ENCODE measurements at regions not wholly inside any gene's neighbourhood (a gene's known extent, or its start where the extent isn't known, plus 50 kb on each side); places are given as distances from the start of the nearest gene placed in this dataset.
"Not testable (repeated sequence)": the region's sequence is repeated elsewhere in the genome, so short reads cannot be mapped to it uniquely, and the experiment has no call there.

DNA sequence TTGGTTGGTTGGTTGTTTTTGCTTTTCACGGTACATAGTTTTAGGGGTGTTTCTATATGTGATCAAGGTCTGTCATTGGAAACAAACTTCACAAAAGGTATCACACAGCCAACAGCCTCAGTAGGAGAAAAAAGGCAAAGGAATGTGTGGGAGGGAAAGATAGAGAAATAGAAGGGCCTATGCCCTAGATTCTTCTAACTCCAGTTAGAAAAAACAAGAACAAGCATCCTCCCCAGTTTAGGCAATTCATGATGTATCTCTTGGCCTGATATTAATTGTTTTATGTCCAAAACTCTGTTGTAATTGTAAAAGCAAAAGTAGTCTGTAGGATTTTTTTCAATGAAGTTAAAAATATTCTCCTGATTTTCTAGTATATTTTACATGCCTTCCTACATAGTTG lies 192.4 kb upstream of the EDNRA start:
- H3K4me1 ChIP-seq (ENCODE audit: control insufficient read depth, insufficient read depth, low read length): no peaks in the 10 kb centered on the region
- H3K9ac ChIP-seq (ENCODE audit: low read depth, low read length): no peak overlapping the region
- H3K36me3 ChIP-seq (ENCODE audit: control insufficient read depth, insufficient read depth, low read length): no peaks in the 10 kb centered on the region
- H3K9me3 ChIP-seq (ENCODE audit: control insufficient read depth, insufficient read depth, low read length): no peaks in the 10 kb centered on the region
- H3K4me3 ChIP-seq (ENCODE audit: low read depth, low read length): no peak overlapping the region
- no peak overlapping the region for H3K27ac ChIP-seq (ENCODE audit: low read depth, low read length)
- H3K27me3 ChIP-seq (ENCODE audit: control insufficient read depth, insufficient read depth, low read length): no peaks in the 10 kb centered on the region

DNA sequence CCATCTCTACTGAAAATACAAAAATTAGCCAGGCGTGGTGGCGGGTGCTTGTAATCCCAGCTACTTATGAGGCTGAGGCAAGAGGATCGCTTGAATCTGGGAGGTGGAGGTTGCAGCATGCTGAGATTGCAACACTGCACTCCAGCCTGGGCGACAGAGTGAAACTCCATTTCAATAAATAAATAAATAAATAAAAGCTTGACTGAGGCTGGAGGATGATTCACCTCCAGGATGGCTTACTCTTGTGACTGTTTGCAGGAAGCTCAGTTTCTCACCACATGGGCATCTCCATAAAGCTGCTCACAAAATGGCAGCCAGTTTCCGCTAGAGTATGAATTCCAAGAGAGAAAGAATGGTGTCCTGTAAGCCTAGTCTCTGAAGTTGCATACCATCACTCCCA lies 191.7 kb upstream of the EDNRA start:
- no peak overlapping the region for H3K9ac ChIP-seq (ENCODE audit: low read depth, low read length)
- no peak overlapping the region for H3K27ac ChIP-seq (ENCODE audit: low read depth, low read length)
- no peaks in the 10 kb centered on the region for H3K4me1 ChIP-seq (ENCODE audit: control insufficient read depth, insufficient read depth, low read length)
- no peaks in the 10 kb centered on the region for H3K9me3 ChIP-seq (ENCODE audit: control insufficient read depth, insufficient read depth, low read length)
- H3K4me3 ChIP-seq (ENCODE audit: low read depth, low read length): no peak overlapping the region
- H3K27me3 ChIP-seq (ENCODE audit: control insufficient read depth, insufficient read depth, low read length): no peaks in the 10 kb centered on the region
- H3K36me3 ChIP-seq (ENCODE audit: control insufficient read depth, insufficient read depth, low read length): no peaks in the 10 kb centered on the region

DNA sequence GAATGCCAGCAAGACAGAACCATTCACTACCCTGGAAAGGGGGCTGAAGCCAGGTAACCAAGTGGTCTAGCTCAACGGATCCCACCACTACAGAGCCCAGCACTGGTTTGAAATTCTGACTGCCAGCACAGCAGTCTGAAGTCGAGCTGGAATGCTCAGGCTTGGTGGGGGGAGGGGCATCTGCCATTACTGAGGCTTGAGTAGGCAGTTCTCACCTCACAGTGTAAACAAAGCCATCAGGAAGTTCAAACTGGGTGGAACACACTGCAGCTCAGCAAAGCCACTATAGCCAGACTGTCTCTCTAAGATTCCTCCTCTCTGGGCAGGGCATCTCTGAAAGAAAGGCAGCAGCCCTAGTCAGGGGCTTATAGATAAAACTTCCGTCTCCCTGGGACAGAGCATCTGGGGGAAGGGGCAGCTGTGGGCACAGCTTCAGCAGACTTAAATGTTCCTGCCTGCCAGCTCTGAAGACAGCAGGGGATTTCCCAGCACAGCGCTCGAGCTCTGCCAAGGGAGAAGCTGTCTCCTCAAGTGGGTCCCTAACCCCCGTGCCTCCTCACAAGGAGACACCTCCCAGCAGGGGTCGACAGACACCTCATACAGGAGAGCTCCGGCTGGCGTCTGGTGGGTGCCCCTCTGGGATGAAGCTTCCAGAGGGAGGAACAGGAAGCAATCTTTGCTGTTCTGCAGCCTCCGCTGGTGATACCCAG lies 188.1 kb upstream of the EDNRA start:
- not testable (repeated sequence) for H3K9ac ChIP-seq (ENCODE audit: low read depth, low read length)
- peak overlapping the region; percentile 32 for H3K27ac ChIP-seq (ENCODE audit: low read depth, low read length)

DNA sequence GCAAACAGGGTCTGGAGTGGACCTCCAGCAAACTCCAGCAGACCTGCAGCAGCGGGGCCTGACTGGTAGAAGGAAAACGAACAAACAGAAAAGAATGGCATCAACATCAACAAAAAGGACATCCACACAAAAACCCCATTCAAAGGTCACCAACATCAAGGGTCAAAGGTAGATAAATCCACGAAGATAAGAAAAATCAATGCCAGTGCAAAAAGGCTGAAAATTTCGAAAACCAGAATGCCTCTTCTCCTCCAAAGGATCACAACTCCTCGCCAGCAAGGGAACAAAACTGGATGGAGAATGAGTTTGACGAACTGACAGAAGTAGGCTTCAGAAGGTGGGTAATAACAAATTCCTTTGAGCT lies 187.6 kb upstream of the EDNRA start:
- not testable (repeated sequence) for H3K4me3 ChIP-seq (ENCODE audit: low read depth, low read length); H3K27ac ChIP-seq (ENCODE audit: low read depth, low read length); H3K9ac ChIP-seq (ENCODE audit: low read depth, low read length); H3K4me1 ChIP-seq (ENCODE audit: control insufficient read depth, insufficient read depth, low read length); H3K36me3 ChIP-seq (ENCODE audit: control insufficient read depth, insufficient read depth, low read length); H3K9me3 ChIP-seq (ENCODE audit: control insufficient read depth, insufficient read depth, low read length); H3K27me3 ChIP-seq (ENCODE audit: control insufficient read depth, insufficient read depth, low read length)

More for the DNA sequence above, 188.1 kb upstream of the EDNRA start:
- not testable (repeated sequence) for H3K4me1 ChIP-seq (ENCODE audit: control insufficient read depth, insufficient read depth, low read length); H3K27me3 ChIP-seq (ENCODE audit: control insufficient read depth, insufficient read depth, low read length); H3K4me3 ChIP-seq (ENCODE audit: low read depth, low read length); H3K9me3 ChIP-seq (ENCODE audit: control insufficient read depth, insufficient read depth, low read length); H3K36me3 ChIP-seq (ENCODE audit: control insufficient read depth, insufficient read depth, low read length)

DNA sequence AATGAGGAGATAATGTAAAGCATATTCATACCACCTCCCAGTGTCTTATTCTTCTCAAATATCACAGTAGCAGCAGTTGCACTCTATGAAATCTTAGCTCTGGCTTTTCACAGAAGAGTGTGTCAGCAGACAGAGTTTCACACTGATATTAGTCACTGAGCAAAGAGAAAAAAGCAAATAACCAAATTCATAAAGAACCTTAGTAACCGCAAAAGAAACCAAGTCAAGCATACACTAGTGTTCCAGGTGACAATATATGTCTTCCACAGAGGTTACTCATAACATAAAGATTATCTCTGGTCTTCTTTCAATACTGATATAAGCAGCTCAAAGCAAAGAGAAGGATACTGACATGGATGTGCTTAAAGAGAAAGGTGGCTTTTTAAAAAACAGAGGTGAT lies 181.7 kb upstream of the EDNRA start:
- Histone ChIP-seq H3K27me3 (ENCODE audit: control insufficient read depth, insufficient read depth, low read length) (no peaks in the 10 kb centered on the region), H3K27ac (ENCODE audit: low read depth, low read length) (no peak overlapping the region), H3K9ac (ENCODE audit: low read depth, low read length) (no peak overlapping the region), H3K9me3 (ENCODE audit: control insufficient read depth, insufficient read depth, low read length) (no peaks in the 10 kb centered on the region), H3K36me3 (ENCODE audit: control insufficient read depth, insufficient read depth, low read length) (no peaks in the 10 kb centered on the region), H3K4me3 (ENCODE audit: low read depth, low read length) (no peak overlapping the region), H3K4me1 (ENCODE audit: control insufficient read depth, insufficient read depth, low read length) (no peaks in the 10 kb centered on the region)

DNA sequence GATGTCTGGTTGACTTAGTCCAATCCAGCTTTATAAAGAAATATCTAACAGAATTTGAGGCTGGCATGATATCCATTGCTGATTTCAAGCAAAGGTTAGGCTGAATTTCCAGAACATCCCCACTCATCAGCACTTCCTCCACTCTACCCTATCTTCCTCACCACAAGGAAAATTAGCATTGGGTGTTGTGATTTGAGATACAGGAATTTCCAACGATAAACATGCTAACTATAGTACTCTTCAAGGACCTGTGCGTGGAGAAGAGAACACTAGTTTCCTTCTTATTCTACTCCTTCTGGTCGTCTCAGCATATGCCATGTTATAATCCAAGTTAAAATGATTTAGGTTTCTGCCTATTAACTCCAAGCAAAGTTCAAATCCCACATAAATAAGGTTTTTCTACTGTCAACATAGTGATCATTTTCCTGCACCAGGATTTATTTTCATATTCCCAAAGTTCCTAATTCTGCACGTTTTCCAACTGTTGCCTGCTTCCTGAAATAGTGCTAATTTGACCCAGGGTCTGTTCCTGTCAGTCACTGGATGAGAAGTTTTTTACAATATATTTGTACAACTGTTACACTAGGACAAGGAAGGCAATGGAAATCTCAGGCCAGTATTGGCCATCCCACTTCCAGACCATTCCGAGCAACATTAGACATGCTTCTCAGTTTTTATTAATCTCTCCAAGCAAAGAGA lies 177.6 kb upstream of the EDNRA start:
- H3K9ac ChIP-seq (ENCODE audit: low read depth, low read length): no peak overlapping the region
- H3K36me3 ChIP-seq (ENCODE audit: control insufficient read depth, insufficient read depth, low read length): no peaks in the 10 kb centered on the region
- H3K4me3 ChIP-seq (ENCODE audit: low read depth, low read length): no peak overlapping the region
- H3K9me3 ChIP-seq (ENCODE audit: control insufficient read depth, insufficient read depth, low read length): no peaks in the 10 kb centered on the region
- H3K27me3 ChIP-seq (ENCODE audit: control insufficient read depth, insufficient read depth, low read length): no peaks in the 10 kb centered on the region
- H3K27ac ChIP-seq (ENCODE audit: low read depth, low read length): no peak overlapping the region
- H3K4me1 ChIP-seq (ENCODE audit: control insufficient read depth, insufficient read depth, low read length): no peaks in the 10 kb centered on the region

DNA sequence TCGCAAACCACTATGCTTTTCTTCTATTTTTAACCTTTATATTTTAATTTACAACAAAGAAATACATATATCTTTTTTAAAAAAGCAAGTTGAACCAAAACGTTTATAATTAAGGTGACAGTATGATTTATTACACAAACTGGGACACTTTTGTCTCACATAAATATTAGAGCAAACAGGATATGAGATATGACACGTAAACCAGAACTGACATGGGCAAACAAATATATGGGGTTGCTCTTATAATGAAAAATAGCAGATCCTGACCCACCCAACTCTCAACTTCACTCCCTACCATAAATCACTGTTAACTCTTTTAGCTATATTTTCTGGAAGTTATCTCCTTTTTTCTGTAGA lies 177.0 kb upstream of the EDNRA start:
- Histone ChIP-seq H3K4me1 (ENCODE audit: control insufficient read depth, insufficient read depth, low read length) (no peaks in the 10 kb centered on the region), H3K36me3 (ENCODE audit: control insufficient read depth, insufficient read depth, low read length) (no peaks in the 10 kb centered on the region), H3K27me3 (ENCODE audit: control insufficient read depth, insufficient read depth, low read length) (no peaks in the 10 kb centered on the region)

DNA sequence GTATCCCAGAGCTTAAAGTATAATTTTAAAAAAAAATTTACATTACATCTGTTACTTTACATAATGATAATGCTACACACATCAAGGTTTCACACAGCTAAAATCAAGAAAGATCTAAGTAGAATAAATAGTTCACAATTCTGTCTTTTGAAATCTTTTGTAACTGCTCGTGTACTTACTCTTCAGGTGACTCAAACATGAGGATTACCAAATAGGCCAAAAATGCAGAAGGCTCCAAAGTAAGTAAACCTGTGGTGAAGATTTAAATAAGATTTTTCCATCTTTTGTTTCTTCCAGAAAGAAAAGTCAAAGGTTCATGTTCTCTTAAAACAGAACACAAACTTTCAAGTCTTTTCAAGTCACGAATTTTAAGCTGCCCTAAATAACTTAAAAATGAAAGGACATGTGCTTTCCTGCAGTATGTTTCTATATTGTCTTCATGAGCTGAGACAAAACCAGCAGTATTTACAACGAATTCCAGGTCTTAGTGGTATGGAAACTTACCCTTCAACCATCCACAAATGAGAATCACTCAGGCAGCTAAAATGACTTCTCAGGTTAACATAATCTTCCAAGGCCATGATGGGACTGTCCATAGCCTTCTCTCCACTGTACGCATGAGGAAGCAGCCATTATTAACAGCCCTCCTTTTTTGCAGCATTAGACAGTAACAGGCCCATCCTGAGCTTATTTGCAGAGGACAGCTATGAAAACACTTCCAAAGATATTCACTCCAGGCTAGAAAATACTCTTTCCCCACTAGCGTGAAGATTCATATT lies 172.8 kb upstream of the EDNRA start:
- no peak overlapping the region for H3K9ac ChIP-seq (ENCODE audit: low read depth, low read length)
- H3K9me3 ChIP-seq (ENCODE audit: control insufficient read depth, insufficient read depth, low read length): no peaks in the 10 kb centered on the region
- H3K36me3 ChIP-seq (ENCODE audit: control insufficient read depth, insufficient read depth, low read length): no peaks in the 10 kb centered on the region
- no peak overlapping the region for H3K4me3 ChIP-seq (ENCODE audit: low read depth, low read length)
- no peak overlapping the region for H3K27ac ChIP-seq (ENCODE audit: low read depth, low read length)
- H3K4me1 ChIP-seq (ENCODE audit: control insufficient read depth, insufficient read depth, low read length): no peaks in the 10 kb centered on the region
- H3K27me3 ChIP-seq (ENCODE audit: control insufficient read depth, insufficient read depth, low read length): no peaks in the 10 kb centered on the region

More for the DNA sequence above, 177.0 kb upstream of the EDNRA start:
- no peak overlapping the region for H3K27ac ChIP-seq (ENCODE audit: low read depth, low read length)
- H3K9me3 ChIP-seq (ENCODE audit: control insufficient read depth, insufficient read depth, low read length): no peaks in the 10 kb centered on the region
- H3K4me3 ChIP-seq (ENCODE audit: low read depth, low read length): no peak overlapping the region
- no peak overlapping the region for H3K9ac ChIP-seq (ENCODE audit: low read depth, low read length)

DNA sequence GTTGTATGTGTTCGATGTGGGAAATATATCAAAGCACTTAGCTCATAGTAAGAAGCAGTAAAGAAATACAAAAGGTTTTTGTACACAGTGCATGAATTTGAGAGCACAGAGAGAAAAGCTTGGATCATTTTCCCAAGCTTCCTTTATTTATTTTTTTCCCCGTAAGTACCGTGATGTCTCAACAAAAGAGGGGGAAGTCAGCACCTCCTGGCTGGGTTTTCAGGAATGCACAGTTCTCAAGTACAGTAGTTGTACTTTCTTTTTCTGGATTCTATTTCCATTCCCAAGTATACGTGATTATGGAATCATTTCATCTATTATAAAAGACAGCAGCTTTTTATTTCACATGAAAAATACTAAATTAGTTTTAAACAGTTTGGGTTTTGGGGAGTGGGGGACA lies 171.5 kb upstream of the EDNRA start:
- Histone ChIP-seq H3K4me3 (ENCODE audit: low read depth, low read length) (no peak overlapping the region), H3K27me3 (ENCODE audit: control insufficient read depth, insufficient read depth, low read length) (no peaks in the 10 kb centered on the region), H3K36me3 (ENCODE audit: control insufficient read depth, insufficient read depth, low read length) (no peaks in the 10 kb centered on the region), H3K4me1 (ENCODE audit: control insufficient read depth, insufficient read depth, low read length) (no peaks in the 10 kb centered on the region), H3K9me3 (ENCODE audit: control insufficient read depth, insufficient read depth, low read length) (no peaks in the 10 kb centered on the region), H3K9ac (ENCODE audit: low read depth, low read length) (no peak overlapping the region), H3K27ac (ENCODE audit: low read depth, low read length) (no peak overlapping the region)

DNA sequence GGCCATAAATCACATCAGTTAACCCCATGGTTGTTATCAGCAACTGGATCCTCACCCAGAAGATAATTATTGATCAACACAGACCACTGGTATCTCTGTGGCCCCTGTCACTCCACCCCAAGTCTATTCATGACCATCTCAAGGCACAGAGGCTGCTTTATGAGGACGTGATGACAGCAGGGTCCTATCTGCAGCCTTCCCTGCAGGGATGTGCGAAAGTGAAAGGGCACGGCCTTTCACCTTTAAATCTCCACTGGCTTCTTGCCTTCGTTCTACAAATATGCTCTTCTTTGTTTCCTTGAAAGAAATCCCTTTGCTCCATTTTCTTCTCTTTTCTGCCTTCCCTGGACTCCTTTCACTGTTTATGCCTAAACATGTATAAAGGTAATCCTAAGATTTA lies 170.6 kb upstream of the EDNRA start:
- Histone ChIP-seq H3K27ac (ENCODE audit: low read depth, low read length) (no peak overlapping the region), H3K9ac (ENCODE audit: low read depth, low read length) (no peak overlapping the region), H3K27me3 (ENCODE audit: control insufficient read depth, insufficient read depth, low read length) (no peaks in the 10 kb centered on the region), H3K4me1 (ENCODE audit: control insufficient read depth, insufficient read depth, low read length) (no peaks in the 10 kb centered on the region), H3K4me3 (ENCODE audit: low read depth, low read length) (no peak overlapping the region), H3K9me3 (ENCODE audit: control insufficient read depth, insufficient read depth, low read length) (no peaks in the 10 kb centered on the region), H3K36me3 (ENCODE audit: control insufficient read depth, insufficient read depth, low read length) (no peaks in the 10 kb centered on the region)

DNA sequence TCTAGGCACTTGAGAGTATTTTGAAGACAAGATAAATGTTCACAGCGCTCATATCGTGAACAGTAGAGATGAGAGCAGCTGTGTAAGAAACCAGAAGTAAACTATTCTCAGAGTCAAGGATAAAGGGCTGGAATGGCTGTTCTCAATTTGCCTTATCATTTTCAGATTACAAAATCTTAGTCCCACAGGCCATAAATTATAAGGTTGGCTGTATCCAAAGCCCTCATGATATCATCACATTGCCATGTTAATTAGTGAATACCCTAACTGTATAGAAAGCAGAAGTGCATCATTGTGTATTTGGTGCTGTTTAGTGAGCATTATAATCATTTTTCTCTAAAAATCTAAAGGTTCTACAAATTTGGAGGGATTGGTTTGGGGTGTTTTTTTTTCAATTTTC lies 168.9 kb upstream of the EDNRA start:
- H3K4me1 ChIP-seq (ENCODE audit: control insufficient read depth, insufficient read depth, low read length): no peaks in the 10 kb centered on the region
- H3K27me3 ChIP-seq (ENCODE audit: control insufficient read depth, insufficient read depth, low read length): no peaks in the 10 kb centered on the region
- no peak overlapping the region for H3K9ac ChIP-seq (ENCODE audit: low read depth, low read length)
- no peak overlapping the region for H3K4me3 ChIP-seq (ENCODE audit: low read depth, low read length)
- no peaks in the 10 kb centered on the region for H3K9me3 ChIP-seq (ENCODE audit: control insufficient read depth, insufficient read depth, low read length)
- no peak overlapping the region for H3K27ac ChIP-seq (ENCODE audit: low read depth, low read length)
- H3K36me3 ChIP-seq (ENCODE audit: control insufficient read depth, insufficient read depth, low read length): no peaks in the 10 kb centered on the region
